ENCODE measurements at regions not wholly inside any gene's neighbourhood (a gene's known extent, or its start where the extent isn't known, plus 50 kb on each side); places are given as distances from the start of the nearest gene placed in this dataset.

GRCh38 chr18:65021021-65021420 lies 729.8 kb upstream of the CDH7 start:
- TF ChIP-seq EZH2 (IDR thresholded peaks at IDR 0.05; ENCODE audit: borderline replicate concordance, low read depth, low read length, severe bottlenecking): no peak
- TF ChIP-seq CTCF (IDR thresholded peaks at IDR 0.05; ENCODE audit: borderline replicate concordance, extremely low read depth, low read length, poor library complexity, severe bottlenecking): no peak

All from DND-41 (cell line).